Neural cell (in vitro differentiated cells): ENCODE measurements at regions not wholly inside any gene's neighbourhood (a gene's known extent, or its start where the extent isn't known, plus 50 kb on each side); places are given as distances from the start of the nearest gene placed in this dataset.

Experiments used
- H2AFZ ChIP-seq: fragments of 200-600, 300-800 bp; sonication (generic), shearing (Covaris generic); 2 replicates; pipeline ENCODE4 v1.6.0; 2014; ENCODE audit warnings: low read depth, mild to moderate bottlenecking, antibody characterized with exemption, low read length, moderate library complexity
- H3F3A ChIP-seq: fragments of 200-600 bp; shearing (Covaris generic); 2 replicates; pipeline ENCODE4 v1.6.1; 2016; ENCODE audit warnings: mild to moderate bottlenecking, moderate library complexity, mixed read lengths, antibody characterized with exemption, low read length; ENCODE audit not compliant: insufficient read depth, poor library complexity, severe bottlenecking
- H3K27ac ChIP-seq: fragments of 200-600, 300-800 bp; sonication (generic), shearing (Covaris generic); 2 replicates; pipeline ENCODE4 v1.5.1; 2014; ENCODE audit warnings: mild to moderate bottlenecking, low read length, moderate library complexity
- H3K27me3 ChIP-seq: fragments of 300-800, 200-600 bp; sonication (generic), shearing (Covaris generic); 2 replicates; pipeline ENCODE4 v1.6.0; 2014; ENCODE audit warnings: mild to moderate bottlenecking, low read depth, low read length, moderate library complexity; ENCODE audit not compliant: insufficient read depth
- H3K36me3 ChIP-seq: fragments of 300-800, 200-600 bp; sonication (generic), shearing (Covaris generic); 2 replicates; pipeline ENCODE4 v1.5.1; 2014; ENCODE audit warnings: mild to moderate bottlenecking, antibody characterized with exemption, low read length, moderate library complexity; ENCODE audit not compliant: insufficient read depth
- H3K4me2 ChIP-seq: fragments of 300-800, 200-600 bp; sonication (generic), shearing (Covaris generic); 2 replicates; pipeline ENCODE4 v1.6.0; 2014; ENCODE audit warnings: mild to moderate bottlenecking, low read length
- H3K4me3 ChIP-seq: fragments of 300-800, 200-600 bp; sonication (generic), shearing (Covaris generic); 2 replicates; pipeline ENCODE4 v1.5.1; 2014; ENCODE audit warnings: mild to moderate bottlenecking, low read length, moderate library complexity
- H3K79me2 ChIP-seq: fragments of 200-600 bp; shearing (Covaris generic); replicated peaks from 2 replicates; pipeline ENCODE4 v1.6.0; 2014; ENCODE audit warnings: mild to moderate bottlenecking, low read length, moderate library complexity; ENCODE audit not compliant: insufficient read depth
- H3K9ac ChIP-seq: fragments of 300-800, 200-600 bp; sonication (generic), shearing (Covaris generic); 2 replicates; pipeline ENCODE4 v1.6.1; 2016; ENCODE audit warnings: mild to moderate bottlenecking, low read length, mixed read lengths
- H3K9me2 ChIP-seq: fragments of 200-600 bp; shearing (Covaris generic); 2 replicates; pipeline ENCODE4 v1.6.1; 2016; ENCODE audit warnings: mild to moderate bottlenecking, low read length, mixed read lengths; ENCODE audit not compliant: insufficient read depth
- H3K9me3 ChIP-seq: fragments of 200-600, 300-800 bp; sonication (generic), shearing (Covaris generic); 2 replicates; pipeline ENCODE4 v1.6.1; 2016; ENCODE audit warnings: mild to moderate bottlenecking, mixed run types, low read length, moderate library complexity, mixed read lengths
- H4K20me1 ChIP-seq: fragments of 200-600 bp; shearing (Covaris generic); 2 replicates; pipeline ENCODE4 v1.6.1; 2016; ENCODE audit warnings: mild to moderate bottlenecking, mixed run types; ENCODE audit not compliant: insufficient read depth
- CTCF ChIP-seq: fragments of 450-650 bp; IDR thresholded peaks from 2 replicates; pipeline ENCODE4 v1.5.1; 2014; ENCODE audit warnings: antibody characterized with exemption, mild to moderate bottlenecking, moderate library complexity; ENCODE audit not compliant: poor library complexity, severe bottlenecking
- EP300 ChIP-seq: fragments of 450-650 bp; conservative IDR thresholded peaks from 2 replicates; pipeline ENCODE4 v1.6.1; 2014; ENCODE audit warnings: antibody characterized with exemption, mild to moderate bottlenecking, moderate library complexity; ENCODE audit not compliant: poor library complexity, severe bottlenecking
- EZH2 ChIP-seq: fragments of 200-600, 300-800 bp; shearing (Covaris generic), sonication (generic); IDR thresholded peaks from 2 replicates; pipeline ENCODE4 v1.6.1; 2014; ENCODE audit warnings: antibody characterized with exemption, low read length, borderline replicate concordance, mild to moderate bottlenecking; ENCODE audit not compliant: insufficient read depth, poor library complexity, severe bottlenecking
- MXI1 ChIP-seq: fragments of 450-650 bp; conservative IDR thresholded peaks from 2 replicates; pipeline ENCODE4 v1.6.1; 2014; ENCODE audit warnings: antibody characterized with exemption, mild to moderate bottlenecking; ENCODE audit not compliant: poor library complexity, severe bottlenecking
- POLR2AphosphoS5 ChIP-seq: IDR thresholded peaks from 2 replicates; pipeline ENCODE4 v1.6.1; 2012
- RAD21 ChIP-seq: fragments of 450-650 bp; conservative IDR thresholded peaks from 2 replicates; pipeline ENCODE4 v1.6.1; 2014; ENCODE audit warnings: antibody characterized with exemption, mild to moderate bottlenecking, moderate library complexity
- REST ChIP-seq: IDR thresholded peaks from 2 replicates; pipeline ENCODE4 v1.6.1; 2012; ENCODE audit warnings: borderline replicate concordance
- SMC3 ChIP-seq: fragments of 450-650 bp; conservative IDR thresholded peaks from 2 replicates; pipeline ENCODE4 v1.6.1; 2014; ENCODE audit warnings: antibody characterized with exemption, mild to moderate bottlenecking, moderate library complexity; ENCODE audit not compliant: poor library complexity
- TAF1 ChIP-seq: IDR thresholded peaks from 2 replicates; pipeline ENCODE4 v1.6.1; 2012; ENCODE audit warnings: low read depth

GRCh38 chr7:131105799-131106680 lies 221.6 kb upstream of the MKLN1 start:
- Histone ChIP-seq H3K9me3 (no peaks in the 10 kb centered on the region), H4K20me1 (no peaks in the 10 kb centered on the region), H3K79me2 (no peaks in the 10 kb centered on the region), H3F3A (peaks cover 8% of the 10 kb centered on the region), H3K4me2 (peak overlapping the region; percentile 94), H3K4me3 (peak overlapping the region; percentile 94), H2AFZ (peak overlapping the region; percentile 33), H3K9me2 (no peaks in the 10 kb centered on the region), H3K27me3 (peaks cover 39% of the 10 kb centered on the region), H3K27ac (peak overlapping the region; percentile 39), H3K36me3 (no peaks in the 10 kb centered on the region), H3K9ac (peak overlapping the region; percentile 68)
- TF ChIP-seq EP300 (no peak), SMC3 (peak; percentile 44), MXI1 (peak; percentile 87), POLR2AphosphoS5 (peak; percentile 37), RAD21 (peak; percentile 53)

GRCh38 chr7:131106681-131107336 lies 220.9 kb upstream of the MKLN1 start:
- TF ChIP-seq TAF1 = no peak
- no peak for TF ChIP-seq MXI1
- no peak for TF ChIP-seq SMC3
- no peak for TF ChIP-seq EP300
- TF ChIP-seq RAD21 = no peak
- no peak for TF ChIP-seq POLR2AphosphoS5
- no peak for TF ChIP-seq EZH2
- no peak for TF ChIP-seq CTCF
- TF ChIP-seq REST = no peak
- Histone ChIP-seq H2AFZ (peak overlapping the region; percentile 33), H3K27ac (peak overlapping the region; percentile 39), H3K9me3 (no peaks in the 10 kb centered on the region), H3K27me3 (peaks cover 39% of the 10 kb centered on the region), H3K79me2 (no peaks in the 10 kb centered on the region), H3K9me2 (no peaks in the 10 kb centered on the region), H3F3A (peaks cover 8% of the 10 kb centered on the region), H3K4me2 (peak overlapping the region; percentile 94), H4K20me1 (no peaks in the 10 kb centered on the region), H3K4me3 (peak overlapping the region; percentile 94), H3K36me3 (no peaks in the 10 kb centered on the region), H3K9ac (peak overlapping the region; percentile 68)
